A549 (cell line): ENCODE measurements at regions not wholly inside any gene's neighbourhood (a gene's known extent, or its start where the extent isn't known, plus 50 kb on each side); places are given as distances from the start of the nearest gene placed in this dataset.

Source experiments
- ATAC-seq, 2 experiments: fragments of 200-7000 bp in 1 of 2; fragments of >200 bp in 1 of 2; cut with Nextera tagmentation in 1 of 2; cut with Tn5 transposase in 1 of 2; 3 replicates each; pipeline versions ENCODE4 v1.8.0 to v1.9.1; 2018 to 2020; ENCODE audit warnings: mild to moderate bottlenecking in 1 of 2, moderate library complexity in 1 of 2
- CTCF ChIA-PET: fragments of 300-600 bp; sonication (Branson Sonifier 250); formaldehyde crosslinking; extraction: SDS; loops from one replicate; lab custom pipeline; 2021; ENCODE audit warnings: antibody characterized with exemption, inconsistent platforms; lab: Yijun Ruan, JAX
- POLR2A ChIA-PET: fragments of 350-600 bp; formaldehyde crosslinking; extraction: SDS; loops from one replicate; lab custom pipeline; 2021; ENCODE audit warnings: antibody characterized with exemption, inconsistent platforms; lab: Yijun Ruan, JAX
- DNase-seq, 2 experiments: peaks; one replicate each; pipeline versions ENCODE4 v3.0.0 to v3.0.0-alpha.2; 2011 to 2016; ENCODE audit warnings: low read depth in 1 of 2, low spot score in 1 of 2
- FAIRE-seq: peaks from 2 replicates; lab custom pipeline; 2011; peaks lifted over from hg19 to GRCh38; lab: Jason Lieb, UNC
- H3K27ac ChIP-seq, 2 experiments: fragments of >200 bp; sonication (Bioruptor Twin); formaldehyde crosslinking; 3 replicates each; pipeline ENCODE4 v1.5.1; 2016 to 2017
- H3K4me1 ChIP-seq: fragments of >200 bp; sonication (Bioruptor Twin); formaldehyde crosslinking; 3 replicates; pipeline ENCODE4 v1.6.1; 2016
- H3K4me2 ChIP-seq: fragments of >200 bp; sonication (Bioruptor Twin); formaldehyde crosslinking; 3 replicates; pipeline ENCODE4 v1.6.1; 2016
- H3K4me3 ChIP-seq: fragments of >200 bp; sonication (Bioruptor Twin); formaldehyde crosslinking; 3 replicates; pipeline ENCODE4 v1.5.1; 2016
- H3K9me3 ChIP-seq: fragments of >200 bp; sonication (Bioruptor Twin); formaldehyde crosslinking; 3 replicates; pipeline ENCODE4 v1.6.1; 2016
- BHLHE40 ChIP-seq: IDR thresholded peaks from 2 replicates; pipeline ENCODE4 v1.6.1; 2012; ENCODE audit warnings: low read depth, low read length, inconsistent platforms
- CBX8 ChIP-seq: fragments of 200-600 bp; sonication (generic); IDR thresholded peaks from 2 replicates; pipeline ENCODE4 v1.6.1; 2016
- EHF ChIP-seq: fragments of 250-450 bp; sonication (Bioruptor Pico); IDR thresholded peaks from 2 replicates; pipeline ENCODE4 v1.5.0; 2020; ENCODE audit warnings: mild to moderate bottlenecking
- EHMT2 ChIP-seq: fragments of 200-600 bp; sonication (generic); IDR thresholded peaks from 2 replicates; pipeline ENCODE4 v1.6.1; 2016; ENCODE audit warnings: antibody characterized with exemption, low read depth, mild to moderate bottlenecking, moderate library complexity
- ESRRA ChIP-seq: fragments of 150-350 bp; IDR thresholded peaks from 2 replicates; pipeline ENCODE4 v1.6.1; 2014; ENCODE audit warnings: mild to moderate bottlenecking, low read length, borderline replicate concordance
- FOXS1 ChIP-seq: fragments of 250-450 bp; sonication (Bioruptor Pico); IDR thresholded peaks from 2 replicates; pipeline ENCODE4 v1.5.0; 2020; ENCODE audit warnings: mild to moderate bottlenecking, moderate library complexity
- GATA3 ChIP-seq: IDR thresholded peaks from 2 replicates; pipeline ENCODE4 v1.6.1; 2012; ENCODE audit warnings: borderline replicate concordance
- JUN ChIP-seq, 2 experiments: fragments of >200 bp; sonication (Bioruptor Twin); formaldehyde crosslinking; IDR thresholded peaks; 2 replicates in 1 of 2; 3 replicates in 1 of 2; pipeline ENCODE4 v1.6.1; 2016 to 2017
- KDM1A ChIP-seq: fragments of 200-600 bp; sonication (generic); IDR thresholded peaks from 2 replicates; pipeline ENCODE4 v1.6.1; 2016; ENCODE audit warnings: low read depth, mild to moderate bottlenecking
- MAFK ChIP-seq: fragments of 450-650 bp; IDR thresholded peaks from 2 replicates; pipeline ENCODE4 v1.6.1; 2014; ENCODE audit not compliant: partially characterized antibody
- MAZ ChIP-seq: fragments of 150-350 bp; IDR thresholded peaks from 2 replicates; pipeline ENCODE4 v1.6.1; 2014; ENCODE audit warnings: antibody characterized with exemption, low read depth, low read length, borderline replicate concordance
- MYC ChIP-seq: IDR thresholded peaks from 2 replicates; pipeline ENCODE4 v1.6.1; 2012; ENCODE audit warnings: mild to moderate bottlenecking, inconsistent platforms, low read length, improper control_type of control experiment, borderline replicate concordance
- NFE2L2 ChIP-seq: fragments of 150-350 bp; conservative IDR thresholded peaks from 2 replicates; pipeline ENCODE4 v1.6.1; 2014; ENCODE audit warnings: low read length
- PHF8 ChIP-seq: fragments of 200-600 bp; sonication (generic); IDR thresholded peaks from 2 replicates; pipeline ENCODE4 v1.6.1; 2016; ENCODE audit warnings: low read depth, mild to moderate bottlenecking, antibody characterized with exemption, moderate library complexity, borderline replicate concordance
- POLR2AphosphoS2 ChIP-seq: conservative IDR thresholded peaks from 2 replicates; pipeline ENCODE4 v1.6.1; 2012; ENCODE audit warnings: low read length, improper control_type of control experiment, inconsistent platforms
- TFCP2L1 ChIP-seq: fragments of 250-450 bp; sonication (Bioruptor Pico); IDR thresholded peaks from 2 replicates; pipeline ENCODE4 v1.5.0; 2021; ENCODE audit warnings: mild to moderate bottlenecking
- ZC3H11A ChIP-seq: fragments of 450-650 bp; IDR thresholded peaks from 2 replicates; pipeline ENCODE4 v1.6.1; 2014; ENCODE audit warnings: antibody characterized with exemption, mild to moderate bottlenecking
- ZFP36 ChIP-seq: fragments of 450-650 bp; IDR thresholded peaks from 2 replicates; pipeline ENCODE4 v1.6.1; 2014; ENCODE audit warnings: borderline replicate concordance; ENCODE audit not compliant: partially characterized antibody
- WGBS: methylation state at CpG from one replicate; pipeline ENCODE4 v1.1.6; 2017; ENCODE audit errors: missing lambda C conversion rate; 5-methylcytosine and 5-hydroxymethylcytosine counted together
- TF ChIP-seq, protein P1 (sequence below): fragments of 150-350 bp; IDR thresholded peaks from 2 replicates; pipeline ENCODE4 v1.6.1; 2014; ENCODE audit warnings: low read depth, mild to moderate bottlenecking, low read length
- TF ChIP-seq, protein P2 (sequence below): IDR thresholded peaks from 2 replicates; pipeline ENCODE4 v1.6.1; 2012
- TF ChIP-seq, protein P3 (sequence below): IDR thresholded peaks from 2 replicates; pipeline ENCODE4 v1.6.1; 2012; ENCODE audit warnings: low read depth, borderline replicate concordance
- TF ChIP-seq, protein P4 (sequence below): fragments of 200-600 bp; sonication (generic); IDR thresholded peaks from 2 replicates; pipeline ENCODE4 v1.6.1; 2016; ENCODE audit warnings: antibody characterized with exemption, mild to moderate bottlenecking, moderate library complexity
- TF ChIP-seq, protein P5 (sequence below): fragments of >200 bp; sonication (Bioruptor Twin); formaldehyde crosslinking; IDR thresholded peaks from 2 replicates; pipeline ENCODE4 v1.6.1; 2016
- TF ChIP-seq, protein P6 (sequence below): fragments of >200 bp; sonication (Bioruptor Twin); formaldehyde crosslinking; IDR thresholded peaks from 3 replicates; pipeline ENCODE4 v1.6.1; 2016
- TF ChIP-seq, protein P7 (sequence below): IDR thresholded peaks from 2 replicates; pipeline ENCODE4 v1.6.1; 2012

DNA sequence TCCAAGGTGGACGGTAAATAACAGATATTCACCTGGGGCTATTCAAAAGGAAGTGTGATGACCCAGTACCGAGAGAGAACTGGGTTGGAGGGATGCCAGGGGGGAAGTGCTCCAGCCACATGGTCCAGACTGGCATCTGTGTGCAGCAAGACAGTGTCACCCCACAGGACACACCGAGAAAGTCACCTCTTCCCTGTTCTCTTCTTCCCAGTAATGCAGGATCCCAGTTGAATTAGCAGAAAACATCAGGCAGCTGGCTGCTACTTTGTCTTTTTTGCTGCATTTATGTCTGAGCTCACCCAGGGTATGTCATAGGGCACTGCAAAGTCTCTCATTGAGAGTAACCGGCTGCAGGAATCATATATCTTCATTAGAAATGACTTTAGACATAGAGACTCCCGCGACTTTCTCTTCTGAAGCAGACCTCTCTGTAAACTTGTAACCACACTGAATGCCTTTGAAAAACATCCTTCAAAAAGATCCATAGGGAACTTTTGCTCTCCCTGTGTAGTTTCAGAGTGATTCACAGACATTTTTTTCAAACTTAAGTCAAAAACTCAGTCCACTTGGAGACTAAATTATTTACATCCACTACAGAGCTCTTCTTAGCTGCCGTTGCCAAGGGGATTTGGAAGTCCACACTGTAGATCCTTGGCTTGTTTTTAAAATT, 609.0 kb upstream of the DPP6 start:
- H3K9me3 ChIP-seq = no peaks in the 10 kb centered on the region
- CTCF ChIA-PET = no interaction called here
- WGBS = 16% methylated on average over 7 of the region's 7 CpGs
- TF ChIP-seq, protein P1, sequence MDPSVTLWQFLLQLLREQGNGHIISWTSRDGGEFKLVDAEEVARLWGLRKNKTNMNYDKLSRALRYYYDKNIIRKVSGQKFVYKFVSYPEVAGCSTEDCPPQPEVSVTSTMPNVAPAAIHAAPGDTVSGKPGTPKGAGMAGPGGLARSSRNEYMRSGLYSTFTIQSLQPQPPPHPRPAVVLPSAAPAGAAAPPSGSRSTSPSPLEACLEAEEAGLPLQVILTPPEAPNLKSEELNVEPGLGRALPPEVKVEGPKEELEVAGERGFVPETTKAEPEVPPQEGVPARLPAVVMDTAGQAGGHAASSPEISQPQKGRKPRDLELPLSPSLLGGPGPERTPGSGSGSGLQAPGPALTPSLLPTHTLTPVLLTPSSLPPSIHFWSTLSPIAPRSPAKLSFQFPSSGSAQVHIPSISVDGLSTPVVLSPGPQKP = no peak
- TF ChIP-seq, protein P2, sequence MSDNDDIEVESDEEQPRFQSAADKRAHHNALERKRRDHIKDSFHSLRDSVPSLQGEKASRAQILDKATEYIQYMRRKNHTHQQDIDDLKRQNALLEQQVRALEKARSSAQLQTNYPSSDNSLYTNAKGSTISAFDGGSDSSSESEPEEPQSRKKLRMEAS = no peak
- no peak for TF ChIP-seq TFCP2L1 (CRISPR knock-in tag)
- no peak for TF ChIP-seq MAFK
- TF ChIP-seq ZC3H11A = no peak
- TF ChIP-seq, protein P3, sequence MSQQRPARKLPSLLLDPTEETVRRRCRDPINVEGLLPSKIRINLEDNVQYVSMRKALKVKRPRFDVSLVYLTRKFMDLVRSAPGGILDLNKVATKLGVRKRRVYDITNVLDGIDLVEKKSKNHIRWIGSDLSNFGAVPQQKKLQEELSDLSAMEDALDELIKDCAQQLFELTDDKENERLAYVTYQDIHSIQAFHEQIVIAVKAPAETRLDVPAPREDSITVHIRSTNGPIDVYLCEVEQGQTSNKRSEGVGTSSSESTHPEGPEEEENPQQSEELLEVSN = no peak
- TF ChIP-seq EHMT2 = no peak
- no peak for TF ChIP-seq NFE2L2
- TF ChIP-seq, protein P4, sequence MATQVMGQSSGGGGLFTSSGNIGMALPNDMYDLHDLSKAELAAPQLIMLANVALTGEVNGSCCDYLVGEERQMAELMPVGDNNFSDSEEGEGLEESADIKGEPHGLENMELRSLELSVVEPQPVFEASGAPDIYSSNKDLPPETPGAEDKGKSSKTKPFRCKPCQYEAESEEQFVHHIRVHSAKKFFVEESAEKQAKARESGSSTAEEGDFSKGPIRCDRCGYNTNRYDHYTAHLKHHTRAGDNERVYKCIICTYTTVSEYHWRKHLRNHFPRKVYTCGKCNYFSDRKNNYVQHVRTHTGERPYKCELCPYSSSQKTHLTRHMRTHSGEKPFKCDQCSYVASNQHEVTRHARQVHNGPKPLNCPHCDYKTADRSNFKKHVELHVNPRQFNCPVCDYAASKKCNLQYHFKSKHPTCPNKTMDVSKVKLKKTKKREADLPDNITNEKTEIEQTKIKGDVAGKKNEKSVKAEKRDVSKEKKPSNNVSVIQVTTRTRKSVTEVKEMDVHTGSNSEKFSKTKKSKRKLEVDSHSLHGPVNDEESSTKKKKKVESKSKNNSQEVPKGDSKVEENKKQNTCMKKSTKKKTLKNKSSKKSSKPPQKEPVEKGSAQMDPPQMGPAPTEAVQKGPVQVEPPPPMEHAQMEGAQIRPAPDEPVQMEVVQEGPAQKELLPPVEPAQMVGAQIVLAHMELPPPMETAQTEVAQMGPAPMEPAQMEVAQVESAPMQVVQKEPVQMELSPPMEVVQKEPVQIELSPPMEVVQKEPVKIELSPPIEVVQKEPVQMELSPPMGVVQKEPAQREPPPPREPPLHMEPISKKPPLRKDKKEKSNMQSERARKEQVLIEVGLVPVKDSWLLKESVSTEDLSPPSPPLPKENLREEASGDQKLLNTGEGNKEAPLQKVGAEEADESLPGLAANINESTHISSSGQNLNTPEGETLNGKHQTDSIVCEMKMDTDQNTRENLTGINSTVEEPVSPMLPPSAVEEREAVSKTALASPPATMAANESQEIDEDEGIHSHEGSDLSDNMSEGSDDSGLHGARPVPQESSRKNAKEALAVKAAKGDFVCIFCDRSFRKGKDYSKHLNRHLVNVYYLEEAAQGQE = no peak
- no peak for TF ChIP-seq JUN (IDR thresholded peaks at IDR 0.05)
- no peak for TF ChIP-seq POLR2AphosphoS2
- no peak for TF ChIP-seq PHF8
- TF ChIP-seq BHLHE40 = no peak
- TF ChIP-seq, protein P5, sequence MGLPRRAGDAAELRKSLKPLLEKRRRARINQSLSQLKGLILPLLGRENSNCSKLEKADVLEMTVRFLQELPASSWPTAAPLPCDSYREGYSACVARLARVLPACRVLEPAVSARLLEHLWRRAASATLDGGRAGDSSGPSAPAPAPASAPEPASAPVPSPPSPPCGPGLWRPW = no peak
- TF ChIP-seq, protein P6, sequence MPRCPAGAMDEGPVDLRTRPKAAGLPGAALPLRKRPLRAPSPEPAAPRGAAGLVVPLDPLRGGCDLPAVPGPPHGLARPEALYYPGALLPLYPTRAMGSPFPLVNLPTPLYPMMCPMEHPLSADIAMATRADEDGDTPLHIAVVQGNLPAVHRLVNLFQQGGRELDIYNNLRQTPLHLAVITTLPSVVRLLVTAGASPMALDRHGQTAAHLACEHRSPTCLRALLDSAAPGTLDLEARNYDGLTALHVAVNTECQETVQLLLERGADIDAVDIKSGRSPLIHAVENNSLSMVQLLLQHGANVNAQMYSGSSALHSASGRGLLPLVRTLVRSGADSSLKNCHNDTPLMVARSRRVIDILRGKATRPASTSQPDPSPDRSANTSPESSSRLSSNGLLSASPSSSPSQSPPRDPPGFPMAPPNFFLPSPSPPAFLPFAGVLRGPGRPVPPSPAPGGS = no peak
- no peak for TF ChIP-seq EHF
- TF ChIP-seq, all 56 proteins: peak for 0
- FAIRE-seq = no peak
- DNase-seq = no peak
- Histone ChIP-seq H3K4me2 (no peak overlapping the region), H3K4me1 (no peaks in the 10 kb centered on the region), H3K4me3 (no peak overlapping the region), H3K27ac (no peak overlapping the region)
- POLR2A ChIA-PET = no interaction called here
- no peak for ATAC-seq

DNA sequence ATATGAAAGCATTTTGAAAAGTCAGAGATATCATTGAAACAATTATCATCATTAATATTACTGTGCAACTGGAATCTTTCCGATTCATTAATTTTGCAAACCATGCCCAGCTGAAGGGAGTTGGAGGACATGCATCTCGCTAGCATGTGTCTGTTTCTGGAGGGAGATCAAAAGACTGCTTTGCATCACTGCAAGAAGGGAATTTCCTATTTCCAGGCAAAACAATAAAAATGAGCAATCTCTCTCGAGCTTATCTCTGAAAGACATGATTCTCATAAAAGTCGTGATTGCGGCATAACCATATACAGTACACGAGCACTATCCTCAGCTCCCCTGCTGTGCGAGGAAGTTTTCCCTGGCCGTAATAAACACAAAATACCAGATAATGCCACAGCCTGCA, 607.6 kb upstream of the DPP6 start:
- no peak overlapping the region for H3K4me2 ChIP-seq
- ATAC-seq (no peak), DNase-seq (no peak), FAIRE-seq (no peak)
- POLR2A ChIA-PET = no interaction called here
- no peak overlapping the region for H3K27ac ChIP-seq
- WGBS = 9% methylated on average over 8 of the region's 8 CpGs
- H3K9me3 ChIP-seq = no peaks in the 10 kb centered on the region
- H3K4me3 ChIP-seq = no peak overlapping the region
- no peaks in the 10 kb centered on the region for H3K4me1 ChIP-seq
- CTCF ChIA-PET = no interaction called here
- TF ChIP-seq GATA3 (no peak), FOXS1 (no peak), MYC (no peak), KDM1A (no peak), POLR2AphosphoS2 (no peak), MAZ (no peak), ZC3H11A (no peak), ESRRA (no peak), CBX8 (no peak), ZFP36 (no peak)
- TF ChIP-seq, protein P1 = no peak
- TF ChIP-seq, protein P7, sequence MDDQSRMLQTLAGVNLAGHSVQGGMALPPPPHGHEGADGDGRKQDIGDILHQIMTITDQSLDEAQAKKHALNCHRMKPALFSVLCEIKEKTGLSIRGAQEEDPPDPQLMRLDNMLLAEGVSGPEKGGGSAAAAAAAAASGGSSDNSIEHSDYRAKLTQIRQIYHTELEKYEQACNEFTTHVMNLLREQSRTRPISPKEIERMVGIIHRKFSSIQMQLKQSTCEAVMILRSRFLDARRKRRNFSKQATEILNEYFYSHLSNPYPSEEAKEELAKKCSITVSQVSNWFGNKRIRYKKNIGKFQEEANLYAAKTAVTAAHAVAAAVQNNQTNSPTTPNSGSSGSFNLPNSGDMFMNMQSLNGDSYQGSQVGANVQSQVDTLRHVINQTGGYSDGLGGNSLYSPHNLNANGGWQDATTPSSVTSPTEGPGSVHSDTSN = no peak
